Astrocyte (in vitro differentiated cells and primary cell): ENCODE measurements at regions not wholly inside any gene's neighbourhood (a gene's known extent, or its start where the extent isn't known, plus 50 kb on each side); places are given as distances from the start of the nearest gene placed in this dataset.

Experiments used
- DNase-seq: peaks from one replicate; pipeline ENCODE4 v3.0.0-alpha.2; 2010; ENCODE audit warnings: low read depth
- FAIRE-seq: peaks from 2 replicates; lab custom pipeline; 2011; peaks lifted over from hg19 to GRCh38; lab: Jason Lieb, UNC
- H2AFZ ChIP-seq: 2 replicates; pipeline ENCODE4 v1.6.0; 2012; ENCODE audit warnings: low read depth, low read length, inconsistent platforms
- H3K27ac ChIP-seq: 2 replicates; pipeline ENCODE4 v1.5.1; 2011; ENCODE audit warnings: low read depth, low read length, inconsistent platforms
- H3K27me3 ChIP-seq: 2 replicates; pipeline ENCODE4 v1.6.0; 2011; ENCODE audit warnings: low read length, inconsistent platforms; ENCODE audit not compliant: insufficient read depth
- H3K36me3 ChIP-seq: 2 replicates; pipeline ENCODE4 v1.5.1; 2011; ENCODE audit warnings: low read length, inconsistent platforms; ENCODE audit not compliant: insufficient read depth
- H3K4me1 ChIP-seq: 2 replicates; pipeline ENCODE4 v1.5.1; 2011; ENCODE audit warnings: low read length, inconsistent platforms; ENCODE audit not compliant: insufficient read depth
- H3K4me2 ChIP-seq: 2 replicates; pipeline ENCODE4 v1.6.0; 2012; ENCODE audit warnings: low read length, inconsistent platforms
- H3K4me3 ChIP-seq: 2 replicates; pipeline ENCODE4 v1.5.1; 2011; ENCODE audit warnings: low read depth, mild to moderate bottlenecking, low read length, inconsistent platforms; ENCODE audit not compliant: insufficient read depth
- H3K79me2 ChIP-seq: 2 replicates; pipeline ENCODE4 v1.6.0; 2012; ENCODE audit warnings: mild to moderate bottlenecking, low read length, inconsistent platforms; ENCODE audit not compliant: insufficient read depth
- H3K9ac ChIP-seq: 2 replicates; pipeline ENCODE4 v1.6.0; 2012; ENCODE audit warnings: mild to moderate bottlenecking, low read length, inconsistent platforms
- H3K9me3 ChIP-seq: 2 replicates; pipeline ENCODE4 v1.5.1; 2012; ENCODE audit warnings: low read depth, mild to moderate bottlenecking, low read length, inconsistent platforms; ENCODE audit not compliant: insufficient read depth
- H4K20me1 ChIP-seq: 2 replicates; pipeline ENCODE4 v1.6.0; 2012; ENCODE audit warnings: low read length, inconsistent platforms; ENCODE audit not compliant: insufficient read depth
- H3K27ac Mint-ChIP-seq: one replicate; pipeline ENCODE4 v1.8.0; 2021; ENCODE audit warnings: mild to moderate bottlenecking, mixed read lengths; ENCODE audit not compliant: unreplicated experiment
- H3K27me3 Mint-ChIP-seq: one replicate; pipeline ENCODE4 v1.8.0; 2021; ENCODE audit warnings: low read depth, mixed read lengths; ENCODE audit not compliant: unreplicated experiment
- H3K36me3 Mint-ChIP-seq: one replicate; pipeline ENCODE4 v1.8.0; 2021; ENCODE audit warnings: low read depth, mixed read lengths; ENCODE audit not compliant: unreplicated experiment
- H3K4me1 Mint-ChIP-seq: one replicate; pipeline ENCODE4 v1.8.0; 2021; ENCODE audit warnings: low read depth, mixed read lengths; ENCODE audit not compliant: unreplicated experiment
- H3K4me3 Mint-ChIP-seq: one replicate; pipeline ENCODE4 v1.8.0; 2021; ENCODE audit warnings: mild to moderate bottlenecking, moderate library complexity, mixed read lengths; ENCODE audit not compliant: unreplicated experiment
- H3K9me3 Mint-ChIP-seq: one replicate; pipeline ENCODE4 v1.8.0; 2021; ENCODE audit warnings: mild to moderate bottlenecking, mixed read lengths; ENCODE audit not compliant: unreplicated experiment
- CTCF ChIP-seq: IDR thresholded peaks from 2 replicates; pipeline ENCODE4 v1.5.1; 2011; ENCODE audit warnings: low read depth, mild to moderate bottlenecking, inconsistent platforms, low read length, moderate library complexity; ENCODE audit not compliant: insufficient read depth
- EZH2 ChIP-seq: IDR thresholded peaks from 2 replicates; pipeline ENCODE4 v1.6.1; 2012; ENCODE audit warnings: mild to moderate bottlenecking, low read length, inconsistent platforms; ENCODE audit not compliant: insufficient read depth

GRCh38 chr4:16995451-16995850 is 97.0 kb upstream of the LDB2 start:
- H3K9ac ChIP-seq = no peak overlapping the region
- peaks cover 17% of the 10 kb centered on the region for H3K27me3 Mint-ChIP-seq
- TF ChIP-seq EZH2 (no peak), CTCF (no peak)
- no peaks in the 10 kb centered on the region for H3K4me1 ChIP-seq
- H3K4me2 ChIP-seq = no peak overlapping the region
- no peaks in the 10 kb centered on the region for H4K20me1 ChIP-seq
- H3K27ac ChIP-seq = no peak overlapping the region
- no peaks in the 10 kb centered on the region for H3K27me3 ChIP-seq
- H3K4me1 Mint-ChIP-seq = no peaks in the 10 kb centered on the region
- H2AFZ ChIP-seq = no peak overlapping the region
- H3K9me3 ChIP-seq = no peaks in the 10 kb centered on the region
- FAIRE-seq (no peak), DNase-seq (no peak)
- no peaks in the 10 kb centered on the region for H3K36me3 Mint-ChIP-seq
- H3K4me3 Mint-ChIP-seq = no peak overlapping the region
- no peak overlapping the region for H3K4me3 ChIP-seq
- H3K79me2 ChIP-seq = no peaks in the 10 kb centered on the region
- no peaks in the 10 kb centered on the region for H3K36me3 ChIP-seq
- peaks cover 2% of the 10 kb centered on the region for H3K9me3 Mint-ChIP-seq
- H3K27ac Mint-ChIP-seq = no peak overlapping the region

GRCh38 chr4:16993956-16994840 is 95.8 kb upstream of the LDB2 start:
- H3K9ac ChIP-seq = no peak overlapping the region
- H3K36me3 ChIP-seq = no peaks in the 10 kb centered on the region
- Mint-ChIP-seq H3K27ac (no peak overlapping the region), H3K36me3 (no peaks in the 10 kb centered on the region), H3K4me3 (no peak overlapping the region), H3K4me1 (no peaks in the 10 kb centered on the region), H3K27me3 (peaks cover 12% of the 10 kb centered on the region), H3K9me3 (peaks cover 2% of the 10 kb centered on the region)
- H4K20me1 ChIP-seq = no peaks in the 10 kb centered on the region
- TF ChIP-seq EZH2 (no peak), CTCF (no peak)
- H3K4me2 ChIP-seq = no peak overlapping the region
- no peaks in the 10 kb centered on the region for H3K4me1 ChIP-seq
- H2AFZ ChIP-seq = no peak overlapping the region
- H3K27me3 ChIP-seq = no peaks in the 10 kb centered on the region
- H3K9me3 ChIP-seq = no peaks in the 10 kb centered on the region
- H3K27ac ChIP-seq = no peak overlapping the region
- DNase-seq = no peak
- no peak overlapping the region for H3K4me3 ChIP-seq
- no peaks in the 10 kb centered on the region for H3K79me2 ChIP-seq
- no peak for FAIRE-seq

DNA sequence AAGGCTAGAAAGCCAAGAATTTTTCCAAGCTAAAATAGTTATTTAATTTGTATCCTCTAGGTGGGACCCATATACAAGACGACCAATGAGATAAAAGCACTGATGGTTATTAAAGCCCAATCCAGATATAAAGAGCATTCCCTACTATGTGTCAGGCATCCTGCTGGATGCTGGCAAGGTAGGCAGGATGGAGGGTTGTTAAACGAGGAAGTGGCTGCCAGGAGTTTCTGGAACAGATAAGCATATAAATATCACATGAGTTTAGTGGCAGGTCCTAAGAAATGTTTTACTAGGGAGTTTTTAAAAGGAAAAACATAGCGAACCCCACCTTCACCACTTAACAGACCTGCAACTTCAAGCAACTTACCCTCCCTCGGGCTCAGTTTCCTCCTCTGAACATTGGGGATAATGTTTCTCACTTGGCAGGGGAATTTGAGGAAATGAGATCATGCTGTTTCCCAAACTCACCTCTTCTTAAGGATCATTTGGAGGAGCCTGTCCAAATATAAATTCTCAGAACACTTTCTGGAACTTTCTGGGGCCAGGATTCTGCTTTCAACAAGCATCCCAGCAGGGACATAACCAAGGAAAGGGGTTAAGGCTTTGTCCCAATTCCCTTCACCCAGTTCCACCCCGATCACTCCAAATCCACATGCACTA is 94.3 kb upstream of the LDB2 start:
- no peaks in the 10 kb centered on the region for H3K36me3 Mint-ChIP-seq
- no peaks in the 10 kb centered on the region for H3K9me3 Mint-ChIP-seq
- H3K27me3 Mint-ChIP-seq = peaks cover 12% of the 10 kb centered on the region
- no peaks in the 10 kb centered on the region for H3K4me1 Mint-ChIP-seq
- H3K36me3 ChIP-seq = no peaks in the 10 kb centered on the region
- no peak overlapping the region for H3K4me3 Mint-ChIP-seq
- H4K20me1 ChIP-seq = no peaks in the 10 kb centered on the region
- no peaks in the 10 kb centered on the region for H3K9me3 ChIP-seq
- FAIRE-seq (no peak), DNase-seq (no peak)
- H3K79me2 ChIP-seq = no peaks in the 10 kb centered on the region
- no peak overlapping the region for H3K27ac ChIP-seq
- H3K27me3 ChIP-seq = no peaks in the 10 kb centered on the region
- no peaks in the 10 kb centered on the region for H3K4me1 ChIP-seq
- TF ChIP-seq CTCF (no peak), EZH2 (no peak)
- no peak overlapping the region for H3K9ac ChIP-seq
- no peak overlapping the region for H2AFZ ChIP-seq
- no peak overlapping the region for H3K4me2 ChIP-seq
- no peak overlapping the region for H3K27ac Mint-ChIP-seq
- no peak overlapping the region for H3K4me3 ChIP-seq
